ENCODE measurements at regions not wholly inside any gene's neighbourhood (a gene's known extent, or its start where the extent isn't known, plus 50 kb on each side); places are given as distances from the start of the nearest gene placed in this dataset.

DNA sequence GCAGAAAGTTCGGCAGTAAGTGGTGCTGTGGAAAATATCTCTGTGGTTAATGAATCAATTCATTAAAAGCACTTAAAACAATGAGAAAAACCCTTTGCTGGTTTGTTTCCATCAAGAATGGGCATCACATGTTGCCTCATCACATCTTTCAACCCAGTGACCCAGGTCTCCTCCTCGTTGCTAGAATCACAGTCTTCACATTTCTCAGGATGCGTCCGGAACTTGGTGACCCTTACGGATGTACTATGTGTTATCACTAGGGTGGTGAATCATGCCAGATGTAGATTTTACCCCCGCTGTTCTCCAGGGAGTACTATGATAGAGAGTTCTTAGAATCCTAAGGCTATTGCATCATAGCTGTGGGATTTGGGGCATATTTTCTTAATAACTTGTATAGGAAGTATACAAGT, 217.9 kb upstream of the KLF4 start:
- Histone ChIP-seq H3K4me3 (ENCODE audit: control extremely low read depth in 1 of 5, extremely low read depth in 1 of 5, insufficient read depth in 1 of 5, low read depth in 2 of 5, low read length in 4 of 5) (no peak overlapping the region), H4K20me1 (ENCODE audit: control insufficient read depth, insufficient read depth, low read length, poor library complexity, severe bottlenecking) (no peaks in the 10 kb centered on the region), H3K36me3 (replicated peaks in 1 of 2; ENCODE audit: control extremely low read depth in 1 of 2, control insufficient read depth in 1 of 2, extremely low read depth in 1 of 2, insufficient read depth in 2 of 2, low read length in 1 of 2) (no peaks in the 10 kb centered on the region), H3K27me3 (replicated peaks in 1 of 4; ENCODE audit: control extremely low read depth in 1 of 4, control insufficient read depth in 3 of 4, insufficient read depth in 4 of 4, low read length in 3 of 4) (no peaks in the 10 kb centered on the region), H2AFZ (ENCODE audit: insufficient read depth, low read depth, low read length, poor library complexity, severe bottlenecking) (no peak overlapping the region), H3K79me2 (ENCODE audit: control insufficient read depth, insufficient read depth, low read length) (no peaks in the 10 kb centered on the region), H3K9me3 (ENCODE audit: control extremely low read depth in 1 of 3, control insufficient read depth in 2 of 3, insufficient read depth in 1 of 3, low read length in 2 of 3) (peaks cover 0 to 4% (median 0%) of the 10 kb centered on the region in 3 donors), H3K4me1 (ENCODE audit: control insufficient read depth in 2 of 2, insufficient read depth in 2 of 2, low read length in 2 of 2) (no peaks in the 10 kb centered on the region), H3K4me2 (replicated peaks; ENCODE audit: low read depth, low read length, poor library complexity, severe bottlenecking) (no peak overlapping the region), H3K27ac (ENCODE audit: low read length in 2 of 2) (no peak overlapping the region), H3K9ac (ENCODE audit: low read length) (no peak overlapping the region)
- TF ChIP-seq EZH2 (IDR thresholded peaks at IDR 0.05; ENCODE audit: borderline replicate concordance, insufficient read depth, low read depth, low read length, poor library complexity, severe bottlenecking) = no peak
- TF ChIP-seq, protein P1, sequence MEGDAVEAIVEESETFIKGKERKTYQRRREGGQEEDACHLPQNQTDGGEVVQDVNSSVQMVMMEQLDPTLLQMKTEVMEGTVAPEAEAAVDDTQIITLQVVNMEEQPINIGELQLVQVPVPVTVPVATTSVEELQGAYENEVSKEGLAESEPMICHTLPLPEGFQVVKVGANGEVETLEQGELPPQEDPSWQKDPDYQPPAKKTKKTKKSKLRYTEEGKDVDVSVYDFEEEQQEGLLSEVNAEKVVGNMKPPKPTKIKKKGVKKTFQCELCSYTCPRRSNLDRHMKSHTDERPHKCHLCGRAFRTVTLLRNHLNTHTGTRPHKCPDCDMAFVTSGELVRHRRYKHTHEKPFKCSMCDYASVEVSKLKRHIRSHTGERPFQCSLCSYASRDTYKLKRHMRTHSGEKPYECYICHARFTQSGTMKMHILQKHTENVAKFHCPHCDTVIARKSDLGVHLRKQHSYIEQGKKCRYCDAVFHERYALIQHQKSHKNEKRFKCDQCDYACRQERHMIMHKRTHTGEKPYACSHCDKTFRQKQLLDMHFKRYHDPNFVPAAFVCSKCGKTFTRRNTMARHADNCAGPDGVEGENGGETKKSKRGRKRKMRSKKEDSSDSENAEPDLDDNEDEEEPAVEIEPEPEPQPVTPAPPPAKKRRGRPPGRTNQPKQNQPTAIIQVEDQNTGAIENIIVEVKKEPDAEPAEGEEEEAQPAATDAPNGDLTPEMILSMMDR (IDR thresholded peaks at IDR 0.05) = no peak
- ChIA-PET POLR2A (no interaction called here), CTCF (no interaction called here)
- peaks cover 2% of the 10 kb centered on the region for H3K9me3 Mint-ChIP-seq (ENCODE audit: insufficient read depth)
- no peak overlapping the region for H3K27ac Mint-ChIP-seq
- no peaks in the 10 kb centered on the region for H3K4me1 Mint-ChIP-seq
- no peak overlapping the region for H3K4me3 Mint-ChIP-seq
- peaks cover 15% of the 10 kb centered on the region for H3K27me3 Mint-ChIP-seq
- WGBS (ENCODE audit: insufficient coverage) = 61% methylated on average over 4 of the region's 6 CpGs
- intact Hi-C loops (cut with micrococcal nuclease) = no loop called here
- ATAC-seq (ENCODE audit: low read depth) (no peak), DNase-seq (no peak)

DNA sequence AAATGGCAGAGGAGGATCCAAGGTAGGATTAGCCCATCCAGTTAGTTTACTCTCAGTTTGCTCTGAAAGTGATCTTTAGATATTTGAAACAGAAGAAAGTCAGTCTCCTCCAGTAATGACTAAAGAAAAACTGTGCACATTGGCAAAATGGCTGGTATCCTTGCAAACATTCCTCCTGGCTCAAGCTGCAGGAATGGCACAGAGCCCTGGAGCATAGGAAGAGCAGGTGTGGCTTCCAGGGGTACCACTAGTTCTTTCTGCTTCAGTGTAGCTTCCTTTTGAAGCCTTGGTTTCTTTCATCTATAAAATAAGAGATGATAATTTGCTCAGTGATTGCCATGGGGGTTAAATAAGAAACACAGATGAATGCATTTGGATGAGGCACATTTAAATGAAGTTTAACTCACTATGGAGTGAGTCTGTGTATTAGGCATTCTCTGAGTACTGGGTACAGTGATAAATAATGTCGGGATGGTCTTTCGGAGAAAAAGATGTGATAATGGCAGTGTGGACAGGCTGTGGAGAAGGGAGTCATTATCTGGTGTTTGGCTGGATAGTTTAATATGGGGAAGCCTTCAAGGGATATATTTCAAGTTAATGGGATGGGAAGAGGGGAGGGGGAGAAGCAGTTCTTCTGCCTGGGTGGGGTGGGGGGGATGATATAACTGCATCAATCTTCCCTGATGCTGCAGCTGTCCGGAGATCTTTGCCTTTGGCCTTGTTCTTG, 217.3 kb upstream of the KLF4 start:
- 100% methylated on average over 2 of the region's 3 CpGs for WGBS (ENCODE audit: insufficient coverage)
- Histone ChIP-seq H3K4me1 (ENCODE audit: control insufficient read depth in 2 of 2, insufficient read depth in 2 of 2, low read length in 2 of 2) (no peaks in the 10 kb centered on the region), H3K27me3 (replicated peaks in 1 of 4; ENCODE audit: control extremely low read depth in 1 of 4, control insufficient read depth in 3 of 4, insufficient read depth in 4 of 4, low read length in 3 of 4) (no peaks in the 10 kb centered on the region), H3K9ac (ENCODE audit: low read length) (no peak overlapping the region), H3K79me2 (ENCODE audit: control insufficient read depth, insufficient read depth, low read length) (no peaks in the 10 kb centered on the region), H4K20me1 (ENCODE audit: control insufficient read depth, insufficient read depth, low read length, poor library complexity, severe bottlenecking) (no peaks in the 10 kb centered on the region), H3K9me3 (ENCODE audit: control extremely low read depth in 1 of 3, control insufficient read depth in 2 of 3, insufficient read depth in 1 of 3, low read length in 2 of 3) (peaks cover 0 to 4% (median 0%) of the 10 kb centered on the region in 3 donors), H3K27ac (ENCODE audit: low read length in 2 of 2) (no peak overlapping the region), H2AFZ (ENCODE audit: insufficient read depth, low read depth, low read length, poor library complexity, severe bottlenecking) (no peak overlapping the region), H3K36me3 (replicated peaks in 1 of 2; ENCODE audit: control extremely low read depth in 1 of 2, control insufficient read depth in 1 of 2, extremely low read depth in 1 of 2, insufficient read depth in 2 of 2, low read length in 1 of 2) (no peaks in the 10 kb centered on the region), H3K4me3 (ENCODE audit: control extremely low read depth in 1 of 5, extremely low read depth in 1 of 5, insufficient read depth in 1 of 5, low read depth in 2 of 5, low read length in 4 of 5) (no peak overlapping the region), H3K4me2 (replicated peaks; ENCODE audit: low read depth, low read length, poor library complexity, severe bottlenecking) (no peak overlapping the region)
- H3K27ac Mint-ChIP-seq = no peak overlapping the region
- POLR2A ChIA-PET = no interaction called here
- peaks cover 2% of the 10 kb centered on the region for H3K9me3 Mint-ChIP-seq (ENCODE audit: insufficient read depth)
- CTCF ChIA-PET = no interaction called here
- ATAC-seq (ENCODE audit: low read depth) (no peak), DNase-seq (no peak)
- no peak for TF ChIP-seq EZH2 (IDR thresholded peaks at IDR 0.05; ENCODE audit: borderline replicate concordance, insufficient read depth, low read depth, low read length, poor library complexity, severe bottlenecking)
- TF ChIP-seq, protein P1 (IDR thresholded peaks at IDR 0.05) = no peak
- intact Hi-C loops (cut with micrococcal nuclease) = no loop called here
- H3K4me1 Mint-ChIP-seq = no peaks in the 10 kb centered on the region
- H3K27me3 Mint-ChIP-seq = peaks cover 11% of the 10 kb centered on the region
- H3K4me3 Mint-ChIP-seq = no peak overlapping the region

Data from B cell (primary cell).